ENCODE measurements at regions not wholly inside any gene's neighbourhood (a gene's known extent, or its start where the extent isn't known, plus 50 kb on each side); places are given as distances from the start of the nearest gene placed in this dataset.

DNA sequence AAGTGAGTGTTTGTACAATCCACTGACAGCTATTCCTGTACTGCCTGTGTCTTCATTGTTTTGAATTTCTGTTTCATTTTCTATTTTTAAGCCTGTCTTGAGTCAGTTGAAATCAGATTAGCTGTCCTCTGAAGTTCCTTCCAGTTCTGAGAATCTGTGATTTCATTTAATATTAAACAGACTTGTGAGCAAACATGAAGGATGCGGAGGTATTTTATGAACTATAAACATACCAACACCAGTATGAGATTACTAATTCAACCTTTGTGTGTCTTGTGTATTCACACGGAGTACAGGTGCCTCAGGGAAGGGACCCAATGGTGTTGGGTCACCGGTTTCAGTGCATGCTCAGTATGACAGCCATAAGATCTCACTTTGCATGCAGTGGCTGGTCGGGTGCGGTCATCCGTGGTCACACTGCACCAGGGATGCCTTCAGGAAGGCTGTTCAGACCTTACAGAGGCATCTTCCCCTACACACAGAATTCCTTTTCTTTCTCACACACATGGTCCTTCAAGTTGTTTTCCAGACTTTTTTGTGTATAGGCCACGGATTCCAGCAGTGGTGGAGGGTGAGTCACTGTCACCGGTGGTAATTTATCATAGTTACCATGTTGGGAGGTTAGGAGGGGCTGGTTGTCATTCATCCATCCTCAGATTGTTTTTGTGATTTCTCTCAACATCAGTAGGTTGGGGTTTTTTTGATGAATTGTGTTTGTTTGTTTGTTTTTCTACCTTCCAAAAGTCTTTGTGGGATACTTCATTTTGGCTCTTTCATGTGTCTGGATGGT, 103.0 kb upstream of the SFSWAP start:
- no peaks in the 10 kb centered on the region for H3K27me3 ChIP-seq (ENCODE audit: insufficient read depth, low read length)
- peaks cover 33% of the 10 kb centered on the region for H3K4me1 ChIP-seq (ENCODE audit: insufficient read depth, low read length)
- no peak overlapping the region for H3K4me3 ChIP-seq (ENCODE audit: low read length)
- H3K9me3 ChIP-seq (ENCODE audit: low read length) = no peaks in the 10 kb centered on the region
- H2AFZ ChIP-seq (ENCODE audit: low read depth, low read length) = no peak overlapping the region
- H3K36me3 ChIP-seq (ENCODE audit: insufficient read depth, low read length) = no peaks in the 10 kb centered on the region

DNA sequence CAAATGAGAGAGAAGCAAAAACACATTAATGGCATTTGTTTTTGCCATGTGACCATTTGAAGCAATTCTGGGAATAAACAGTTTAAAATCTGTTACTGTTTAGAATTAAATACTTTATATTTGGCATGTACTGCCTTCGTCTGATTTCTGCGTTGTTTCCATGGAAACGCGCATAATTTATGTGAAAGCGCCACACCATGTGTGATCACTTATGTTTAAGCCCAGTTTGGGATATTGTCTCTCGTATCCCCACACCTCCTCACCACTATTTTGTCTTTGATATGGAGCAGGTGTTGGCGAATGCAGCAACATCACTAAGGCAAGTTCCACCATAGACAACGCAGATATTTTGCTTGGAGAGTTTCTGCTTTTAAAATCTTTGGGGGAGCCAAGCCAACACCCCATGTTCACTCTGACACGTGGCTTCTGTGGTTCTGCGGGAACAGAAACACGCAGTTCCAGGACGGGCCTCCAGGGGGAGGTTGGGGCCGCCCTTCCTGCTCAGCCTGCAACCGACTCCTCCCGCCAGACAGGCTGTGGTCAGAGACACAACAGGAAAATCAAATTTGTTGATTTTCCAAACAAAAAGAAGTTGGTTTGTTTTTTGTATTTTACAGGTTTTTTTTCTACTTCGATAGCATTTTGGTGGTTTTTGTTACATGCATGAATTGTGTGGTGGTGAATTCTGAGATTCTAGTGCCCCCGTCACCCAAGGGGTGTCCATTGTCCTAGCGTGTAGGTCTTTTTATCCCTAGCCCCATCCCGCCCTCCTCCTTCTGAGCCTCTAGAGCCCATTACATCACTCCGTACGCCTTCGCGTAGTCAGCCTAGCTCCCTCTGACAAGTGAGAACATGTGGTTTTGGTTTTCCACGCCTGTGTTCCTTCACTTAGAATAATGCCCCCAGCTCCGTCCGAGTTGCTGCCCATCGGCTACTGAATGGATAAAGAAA, 101.9 kb upstream of the SFSWAP start:
- no peaks in the 10 kb centered on the region for H3K9me3 ChIP-seq (ENCODE audit: low read length)
- H3K36me3 ChIP-seq (ENCODE audit: insufficient read depth, low read length) = no peaks in the 10 kb centered on the region
- peaks cover 23% of the 10 kb centered on the region for H3K4me1 ChIP-seq (ENCODE audit: insufficient read depth, low read length)
- H3K27me3 ChIP-seq (ENCODE audit: insufficient read depth, low read length) = no peaks in the 10 kb centered on the region
- no peak overlapping the region for H2AFZ ChIP-seq (ENCODE audit: low read depth, low read length)
- H3K4me3 ChIP-seq (ENCODE audit: low read length) = no peak overlapping the region

DNA sequence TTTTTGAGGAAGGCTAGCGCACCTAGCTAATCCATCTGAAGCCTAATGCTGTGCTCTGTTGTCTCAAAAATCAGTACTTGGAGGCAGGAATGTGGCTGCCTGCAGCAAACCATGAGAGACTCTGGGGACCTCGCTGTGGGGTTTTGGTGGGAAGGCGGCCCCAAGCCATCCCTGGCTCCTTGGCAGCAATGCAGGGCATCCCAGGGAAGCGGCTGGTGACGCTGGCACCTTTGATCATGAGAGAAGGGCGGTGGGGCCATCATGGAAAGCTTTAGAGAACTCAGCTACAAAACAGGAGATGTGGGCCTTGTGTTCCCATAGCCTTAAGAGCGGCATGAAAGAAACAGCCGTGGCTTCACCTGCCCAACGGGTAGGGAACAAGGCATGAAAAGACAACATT, 101.1 kb upstream of the SFSWAP start:
- H3K9me3 ChIP-seq (ENCODE audit: low read length) = no peaks in the 10 kb centered on the region
- H3K4me1 ChIP-seq (ENCODE audit: insufficient read depth, low read length) = peaks cover 15% of the 10 kb centered on the region
- no peak overlapping the region for H3K4me3 ChIP-seq (ENCODE audit: low read length)
- no peak overlapping the region for H2AFZ ChIP-seq (ENCODE audit: low read depth, low read length)
- H3K27me3 ChIP-seq (ENCODE audit: insufficient read depth, low read length) = no peaks in the 10 kb centered on the region
- no peaks in the 10 kb centered on the region for H3K36me3 ChIP-seq (ENCODE audit: insufficient read depth, low read length)

DNA sequence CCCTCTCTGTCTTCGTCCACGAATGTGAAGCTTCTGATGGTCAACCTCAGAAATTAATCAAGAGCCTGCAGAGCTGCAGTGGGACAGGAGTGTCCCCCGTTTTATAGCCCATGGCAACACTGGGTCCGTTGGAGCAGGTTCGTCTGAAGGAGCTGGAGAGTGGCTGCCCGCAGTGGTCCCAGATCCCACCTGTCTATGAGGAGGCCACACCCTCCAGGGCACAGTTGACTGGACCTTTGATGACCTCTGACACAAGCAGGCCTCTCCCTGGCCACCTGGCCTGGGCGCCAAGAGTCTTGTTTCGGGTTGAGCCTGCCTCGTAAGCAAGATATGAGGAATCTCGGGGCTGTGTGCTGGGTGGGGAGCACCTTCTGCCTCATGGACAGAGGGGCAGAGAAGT, 100.7 kb upstream of the SFSWAP start:
- H3K27me3 ChIP-seq (ENCODE audit: insufficient read depth, low read length) = no peaks in the 10 kb centered on the region
- H3K36me3 ChIP-seq (ENCODE audit: insufficient read depth, low read length) = no peaks in the 10 kb centered on the region
- no peak overlapping the region for H3K4me3 ChIP-seq (ENCODE audit: low read length)
- H3K9me3 ChIP-seq (ENCODE audit: low read length) = no peaks in the 10 kb centered on the region
- H3K4me1 ChIP-seq (ENCODE audit: insufficient read depth, low read length) = peaks cover 14% of the 10 kb centered on the region
- no peak overlapping the region for H2AFZ ChIP-seq (ENCODE audit: low read depth, low read length)

DNA sequence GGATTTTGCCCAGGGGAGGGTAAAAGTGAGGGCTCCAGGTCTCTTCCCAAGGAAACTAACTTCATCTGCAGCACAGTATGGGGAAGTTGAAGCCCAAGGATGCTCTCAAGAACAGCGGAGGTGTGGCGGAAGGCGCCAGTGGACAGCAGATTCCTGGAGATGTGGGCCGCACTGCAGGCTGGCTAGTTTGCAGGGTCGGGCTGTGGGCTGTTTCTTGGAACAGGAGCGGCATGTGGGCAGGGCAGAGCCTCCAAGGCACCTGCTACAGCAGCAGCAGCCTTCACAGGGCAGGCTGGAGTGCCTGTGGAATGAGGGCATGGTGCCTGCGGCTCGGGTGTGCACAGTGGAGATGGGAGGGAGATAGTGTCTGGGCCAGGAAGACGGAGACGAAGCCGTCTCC, 100.0 kb upstream of the SFSWAP start:
- H3K36me3 ChIP-seq (ENCODE audit: insufficient read depth, low read length) = no peaks in the 10 kb centered on the region
- no peak overlapping the region for H3K4me3 ChIP-seq (ENCODE audit: low read length)
- H2AFZ ChIP-seq (ENCODE audit: low read depth, low read length) = no peak overlapping the region
- peaks cover 14% of the 10 kb centered on the region for H3K4me1 ChIP-seq (ENCODE audit: insufficient read depth, low read length)
- no peaks in the 10 kb centered on the region for H3K9me3 ChIP-seq (ENCODE audit: low read length)
- no peaks in the 10 kb centered on the region for H3K27me3 ChIP-seq (ENCODE audit: insufficient read depth, low read length)

DNA sequence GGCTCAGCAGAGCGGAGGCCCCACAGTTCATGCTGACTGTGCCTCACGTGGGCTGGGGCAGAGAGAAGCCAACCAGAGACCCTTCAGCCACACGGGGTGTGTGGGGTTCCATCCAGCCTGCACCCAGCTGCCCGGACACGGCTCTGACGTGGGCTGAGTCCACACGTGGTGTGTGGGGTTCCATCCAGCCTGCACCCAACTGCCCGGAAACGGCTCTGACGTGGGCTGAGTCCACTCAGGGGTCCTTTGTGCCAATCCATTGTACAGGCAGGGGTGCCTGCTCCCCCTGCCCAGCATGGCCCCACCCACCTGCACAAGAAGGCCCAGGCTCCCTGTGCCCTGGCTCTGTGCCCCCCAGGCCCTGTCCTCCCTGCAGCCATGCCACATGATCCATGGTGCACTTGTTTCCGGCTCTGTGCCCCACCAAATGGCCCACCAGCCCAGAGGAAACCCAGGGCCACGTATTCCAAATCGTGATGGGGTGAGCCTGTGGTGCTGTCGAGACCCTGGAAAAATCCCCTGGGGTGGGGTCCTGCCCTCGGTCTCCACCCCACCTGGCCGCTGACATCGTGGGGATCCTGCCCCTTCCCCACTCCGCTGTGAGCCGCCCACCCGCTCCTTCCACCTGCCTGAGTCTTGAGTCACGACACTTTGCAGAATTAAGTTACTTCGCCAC, 99.3 kb upstream of the SFSWAP start:
- Histone ChIP-seq H3K9me3 (ENCODE audit: low read length) (no peaks in the 10 kb centered on the region), H2AFZ (ENCODE audit: low read depth, low read length) (no peak overlapping the region), H3K4me1 (ENCODE audit: insufficient read depth, low read length) (peaks cover 17% of the 10 kb centered on the region), H3K4me3 (ENCODE audit: low read length) (no peak overlapping the region), H3K27me3 (ENCODE audit: insufficient read depth, low read length) (no peaks in the 10 kb centered on the region), H3K36me3 (ENCODE audit: insufficient read depth, low read length) (no peaks in the 10 kb centered on the region)

DNA sequence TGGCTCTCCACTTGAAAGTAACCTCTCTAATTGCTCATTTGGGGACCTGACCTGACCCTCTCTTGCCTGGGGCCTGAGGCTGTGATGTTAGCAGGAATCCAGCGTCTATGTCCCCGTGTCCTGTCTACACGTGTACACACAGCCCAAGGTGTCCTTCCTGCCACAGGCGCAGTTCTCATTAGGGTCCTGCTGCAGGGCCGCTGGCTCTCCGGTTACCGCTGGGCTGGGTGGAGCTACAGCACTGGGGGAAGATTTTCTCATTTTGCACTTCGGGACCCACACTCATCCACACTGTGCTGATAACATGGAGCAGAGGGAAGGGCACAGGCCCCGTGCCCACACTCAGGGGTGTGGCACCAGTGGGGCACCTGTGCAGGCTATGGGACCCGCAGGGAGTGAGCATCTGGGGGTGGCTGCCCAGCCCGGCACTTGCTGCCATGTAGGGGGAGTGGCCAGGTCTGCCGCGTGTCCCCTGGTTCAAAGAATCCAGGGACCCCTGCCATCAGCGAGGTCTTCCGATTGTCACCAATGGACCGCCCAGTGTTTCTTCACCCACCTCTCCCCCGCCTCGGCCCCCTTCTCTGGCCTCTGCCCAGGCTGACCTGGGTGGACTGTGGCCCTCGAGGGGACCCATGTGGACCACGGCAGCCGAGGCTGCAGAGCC, 98.7 kb upstream of the SFSWAP start:
- Histone ChIP-seq H3K9me3 (ENCODE audit: low read length) (no peaks in the 10 kb centered on the region), H3K27me3 (ENCODE audit: insufficient read depth, low read length) (no peaks in the 10 kb centered on the region), H3K36me3 (ENCODE audit: insufficient read depth, low read length) (no peaks in the 10 kb centered on the region), H2AFZ (ENCODE audit: low read depth, low read length) (no peak overlapping the region), H3K4me1 (ENCODE audit: insufficient read depth, low read length) (peaks cover 17% of the 10 kb centered on the region), H3K4me3 (ENCODE audit: low read length) (no peak overlapping the region)

DNA sequence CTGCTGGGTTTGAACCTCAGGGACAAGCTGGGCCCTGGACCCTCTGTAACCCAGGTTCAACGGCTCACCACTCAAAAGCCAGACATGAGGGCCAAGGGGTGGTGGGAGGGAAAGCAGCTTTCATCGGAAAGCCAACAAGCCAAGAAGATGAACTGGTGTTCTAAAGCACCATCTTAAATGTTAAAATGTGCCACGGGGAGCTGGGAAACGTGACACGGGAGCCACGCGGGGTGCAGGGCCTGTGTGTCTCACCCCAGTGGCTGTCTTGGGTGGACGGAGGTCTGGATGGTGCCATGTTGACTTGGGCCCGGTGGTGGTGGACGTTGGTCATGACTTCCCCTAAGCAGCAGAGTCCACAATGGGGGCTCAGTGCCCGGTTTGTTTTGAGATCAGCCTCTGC, 97.7 kb upstream of the SFSWAP start:
- Histone ChIP-seq H2AFZ (ENCODE audit: low read depth, low read length) (no peak overlapping the region), H3K27me3 (ENCODE audit: insufficient read depth, low read length) (no peaks in the 10 kb centered on the region), H3K4me1 (ENCODE audit: insufficient read depth, low read length) (peaks cover 17% of the 10 kb centered on the region), H3K36me3 (ENCODE audit: insufficient read depth, low read length) (no peaks in the 10 kb centered on the region), H3K9me3 (ENCODE audit: low read length) (no peaks in the 10 kb centered on the region), H3K4me3 (ENCODE audit: low read length) (no peak overlapping the region)

DNA sequence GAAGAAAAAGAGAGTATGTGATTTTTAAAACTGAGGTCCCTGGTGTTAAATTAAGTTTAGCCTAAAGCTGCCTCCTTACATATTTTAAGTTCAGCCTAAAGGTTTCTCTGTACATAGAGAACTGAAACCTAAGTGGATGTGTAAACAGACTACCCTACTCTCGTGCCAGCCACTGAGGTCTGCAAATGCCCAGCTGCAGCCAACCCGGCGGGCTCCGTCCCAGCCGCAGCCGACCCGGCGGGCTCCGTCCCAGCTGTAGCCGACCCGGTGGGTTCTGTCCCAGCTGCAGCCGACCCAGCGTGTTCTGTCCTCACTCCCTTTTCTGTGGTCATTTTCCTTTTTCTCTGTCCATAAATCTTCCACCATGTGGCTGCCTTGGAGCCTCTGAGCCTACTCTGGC, 97.2 kb upstream of the SFSWAP start:
- H3K36me3 ChIP-seq (ENCODE audit: insufficient read depth, low read length) = no peaks in the 10 kb centered on the region

DNA sequence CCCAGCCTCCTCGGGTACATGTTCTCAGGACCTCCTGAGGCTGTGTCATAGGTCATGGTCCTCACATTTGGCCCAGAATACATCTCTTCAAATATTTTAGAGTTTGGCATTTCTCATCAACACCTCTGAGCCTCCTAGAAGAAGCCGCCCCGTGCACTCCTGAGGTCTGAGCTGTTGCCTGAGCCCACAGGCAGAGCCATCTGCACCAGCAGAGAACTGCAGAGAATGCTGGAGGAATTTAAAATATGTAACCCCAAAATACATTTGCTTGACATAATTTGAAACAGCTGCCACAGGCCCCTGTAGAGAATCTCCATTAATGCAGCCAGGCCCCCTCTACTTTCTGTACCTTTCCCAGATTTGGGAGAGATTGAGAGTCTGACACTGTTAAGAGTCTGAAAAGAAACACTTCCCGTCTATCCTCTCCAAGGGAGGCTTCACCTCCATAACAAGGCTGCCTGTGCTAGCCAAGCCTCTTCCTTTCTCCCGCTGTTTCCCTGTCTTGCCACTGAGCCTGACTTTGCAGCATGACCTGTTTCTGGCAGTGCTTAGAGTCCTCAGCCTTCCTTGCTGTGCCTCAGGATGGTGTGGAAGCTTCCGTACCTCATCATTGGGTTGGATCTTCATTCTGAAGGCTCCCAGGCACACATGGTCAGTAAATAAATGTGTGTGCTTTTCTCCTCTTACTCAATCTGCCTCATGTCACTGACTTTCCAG, 95.4 kb upstream of the SFSWAP start:
- Histone ChIP-seq H3K4me3 (ENCODE audit: low read length) (no peak overlapping the region), H2AFZ (ENCODE audit: low read depth, low read length) (no peak overlapping the region), H3K9me3 (ENCODE audit: low read length) (no peaks in the 10 kb centered on the region), H3K27me3 (ENCODE audit: insufficient read depth, low read length) (no peaks in the 10 kb centered on the region), H3K4me1 (ENCODE audit: insufficient read depth, low read length) (peaks cover 29% of the 10 kb centered on the region), H3K36me3 (ENCODE audit: insufficient read depth, low read length) (no peaks in the 10 kb centered on the region)

More for the DNA sequence above, 97.2 kb upstream of the SFSWAP start:
- Histone ChIP-seq H3K9me3 (ENCODE audit: low read length) (no peaks in the 10 kb centered on the region), H3K27me3 (ENCODE audit: insufficient read depth, low read length) (no peaks in the 10 kb centered on the region), H3K4me1 (ENCODE audit: insufficient read depth, low read length) (peaks cover 21% of the 10 kb centered on the region), H2AFZ (ENCODE audit: low read depth, low read length) (no peak overlapping the region), H3K4me3 (ENCODE audit: low read length) (no peak overlapping the region)

DNA sequence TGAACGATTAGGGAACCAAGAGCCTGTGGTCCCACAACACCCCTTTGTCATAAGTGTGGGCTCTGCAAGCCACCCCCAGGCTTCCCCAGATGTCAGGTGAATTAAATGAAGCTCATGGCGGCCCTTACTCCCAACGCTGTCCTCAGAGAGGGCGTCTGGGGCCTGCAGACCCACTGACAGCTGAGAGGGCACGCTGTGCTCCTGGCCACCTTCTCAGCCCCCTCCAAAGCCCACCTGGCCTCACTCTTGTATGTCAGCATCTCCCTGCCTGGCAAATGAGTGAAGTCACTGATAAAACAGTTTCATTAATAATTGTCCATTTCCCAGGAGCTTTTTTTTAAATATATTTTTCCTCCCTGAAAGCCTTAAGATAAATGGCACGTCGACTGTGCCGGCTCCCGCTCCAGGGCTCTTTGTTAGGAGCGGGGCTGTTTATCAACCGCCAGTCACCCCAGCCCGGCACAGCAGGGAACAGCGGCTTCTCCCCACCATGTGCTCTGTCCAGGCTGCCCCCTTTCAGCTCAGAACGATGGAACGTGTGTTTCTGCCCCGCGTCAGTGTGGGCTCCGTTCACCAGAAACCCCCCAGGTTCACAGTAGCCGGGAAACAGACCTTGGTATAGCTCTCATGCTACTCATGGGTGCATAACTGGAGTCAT, 94.7 kb upstream of the SFSWAP start:
- H3K27me3 ChIP-seq (ENCODE audit: insufficient read depth, low read length) = no peaks in the 10 kb centered on the region
- H3K4me3 ChIP-seq (ENCODE audit: low read length) = no peak overlapping the region
- no peak overlapping the region for H2AFZ ChIP-seq (ENCODE audit: low read depth, low read length)
- H3K4me1 ChIP-seq (ENCODE audit: insufficient read depth, low read length) = peaks cover 34% of the 10 kb centered on the region
- no peaks in the 10 kb centered on the region for H3K9me3 ChIP-seq (ENCODE audit: low read length)
- no peaks in the 10 kb centered on the region for H3K36me3 ChIP-seq (ENCODE audit: insufficient read depth, low read length)

DNA sequence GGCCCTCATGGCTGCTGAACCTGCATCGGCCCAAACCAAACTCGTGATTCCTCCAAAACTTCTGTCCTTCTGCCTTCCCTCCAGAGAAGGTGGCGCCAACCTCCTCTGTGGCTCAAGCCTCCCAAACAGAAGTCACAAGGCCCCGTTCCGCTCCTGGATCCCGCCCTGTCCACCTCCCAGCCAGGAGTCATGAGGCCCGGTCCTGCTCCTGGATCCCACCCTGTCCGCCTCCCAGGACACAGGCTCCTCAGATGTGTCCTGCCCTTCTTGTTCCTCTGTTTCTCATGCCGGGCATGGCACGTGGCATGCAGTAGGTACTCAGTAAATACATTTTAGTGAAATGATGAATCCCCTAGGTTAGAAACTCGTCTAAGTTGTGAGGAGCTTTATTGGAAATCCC, 94.2 kb upstream of the SFSWAP start:
- Histone ChIP-seq H3K9me3 (ENCODE audit: low read length) (no peaks in the 10 kb centered on the region), H3K4me3 (ENCODE audit: low read length) (no peak overlapping the region), H3K4me1 (ENCODE audit: insufficient read depth, low read length) (peaks cover 40% of the 10 kb centered on the region), H2AFZ (ENCODE audit: low read depth, low read length) (no peak overlapping the region), H3K27me3 (ENCODE audit: insufficient read depth, low read length) (no peaks in the 10 kb centered on the region), H3K36me3 (ENCODE audit: insufficient read depth, low read length) (no peaks in the 10 kb centered on the region)

Measured in neuron (in vitro differentiated cells).